HG03439 (cell line): ENCODE measurements at regions not wholly inside any gene's neighbourhood (a gene's known extent, or its start where the extent isn't known, plus 50 kb on each side); places are given as distances from the start of the nearest gene placed in this dataset.
"Not testable (repeated sequence)": the region's sequence is repeated elsewhere in the genome, so short reads cannot be mapped to it uniquely, and the experiment has no call there.

Experiments used
- ATAC-seq: cut with Tn5 transposase; IDR thresholded peaks from one replicate; pipeline ENCODE4 v1.9.1; 2021; ENCODE audit warnings: mild to moderate bottlenecking, moderate library complexity; ENCODE audit not compliant: unreplicated experiment

GRCh38 chr2:180705122-180705521 lies 275.3 kb upstream of the UBE2E3 start:
- ATAC-seq = no peak

- ATAC-seq = no peak
Measured at GRCh38 chr2:180699657-180700361, 280.6 kb upstream of the UBE2E3 start.

GRCh38 chr2:180698668-180699067 lies 281.7 kb upstream of the UBE2E3 start:
- ATAC-seq = no peak

- ATAC-seq = no peak
Measured at GRCh38 chr2:180695586-180696401, 284.6 kb upstream of the UBE2E3 start.

GRCh38 chr2:180694445-180695421 lies 285.7 kb upstream of the UBE2E3 start:
- no peak for ATAC-seq

GRCh38 chr2:180692322-180692721 lies 288.1 kb upstream of the UBE2E3 start:
- ATAC-seq = no peak

GRCh38 chr2:180691855-180692223 lies 288.6 kb upstream of the UBE2E3 start:
- ATAC-seq = not testable (repeated sequence)

GRCh38 chr2:180691186-180691854 lies 289.1 kb upstream of the UBE2E3 start:
- ATAC-seq = not testable (repeated sequence)

GRCh38 chr2:180690611-180691010 lies 289.8 kb upstream of the UBE2E3 start:
- no peak for ATAC-seq

- ATAC-seq = no peak
Measured at GRCh38 chr2:180682871-180683270, 297.5 kb upstream of the UBE2E3 start.

- no peak for ATAC-seq
Measured at GRCh38 chr2:180679693-180680092, 300.7 kb upstream of the UBE2E3 start.

- ATAC-seq = no peak
Measured at GRCh38 chr2:180678625-180678972, 301.8 kb upstream of the UBE2E3 start.

GRCh38 chr2:180677930-180678624 lies 302.3 kb upstream of the UBE2E3 start:
- ATAC-seq = no peak

- no peak for ATAC-seq
Measured at GRCh38 chr2:180677200-180677599, 303.2 kb upstream of the UBE2E3 start.

- ATAC-seq = no peak
Measured at GRCh38 chr2:180676520-180677025, 303.8 kb upstream of the UBE2E3 start.

GRCh38 chr2:180675170-180675569 lies 305.2 kb upstream of the UBE2E3 start:
- ATAC-seq = no peak

GRCh38 chr2:180672377-180672776 lies 308.0 kb upstream of the UBE2E3 start:
- ATAC-seq = no peak

GRCh38 chr2:180670302-180671003 lies 310.0 kb upstream of the UBE2E3 start:
- ATAC-seq = no peak

- ATAC-seq = no peak
Measured at GRCh38 chr2:180669016-180669415, 311.4 kb upstream of the UBE2E3 start.
